Uterus (tissue), 3 donors: ENCODE measurements at regions not wholly inside any gene's neighbourhood (a gene's known extent, or its start where the extent isn't known, plus 50 kb on each side); places are given as distances from the start of the nearest gene placed in this dataset.

Experiments used
- DNase-seq, 2 donors: peaks; one replicate each; pipeline ENCODE4 v3.0.0-alpha.2; 2019 to 2020
- H3K27ac ChIP-seq, 2 donors: fragments of 200-600 bp; sonication (generic); 1 replicate in 1 of 2; 2 replicates in 1 of 2; pipeline ENCODE4 v1.5.1; 2016 to 2018
- H3K27me3 ChIP-seq, 2 donors: fragments of 200-600 bp; sonication (generic); one replicate each; pipeline ENCODE4 v1.5.1; 2018 to 2019; ENCODE audit warnings: control low read depth in 1 of 2
- H3K36me3 ChIP-seq, 2 donors: fragments of 200-600 bp; sonication (generic); one replicate each; pipeline ENCODE4 v1.5.1; 2019; ENCODE audit warnings: control low read depth in 1 of 2
- H3K4me1 ChIP-seq, 2 donors: fragments of 200-600 bp; sonication (generic); one replicate each; pipeline ENCODE4 v1.5.1; 2018 to 2019; ENCODE audit warnings: control low read depth in 1 of 2
- H3K4me3 ChIP-seq, 2 donors: fragments of 200-600 bp; sonication (generic); 1 replicate in 1 of 2; 2 replicates in 1 of 2; pipeline ENCODE4 v1.5.1; 2018 to 2019; ENCODE audit warnings: mild to moderate bottlenecking in 1 of 2
- H3K9me3 ChIP-seq, 2 donors: fragments of 200-600 bp; sonication (generic); one replicate each; pipeline ENCODE4 v1.5.1; 2019; ENCODE audit warnings: control low read depth in 1 of 2
- CTCF ChIP-seq, 4 experiments: fragments of 200-600 bp in 2 of 4; fragments of 450-650 bp in 2 of 4; sonication (generic) in 2 of 4; IDR thresholded peaks; one replicate each; pipeline ENCODE4 v1.5.1; 2016 to 2019; ENCODE audit warnings: antibody characterized with exemption in 4 of 4, mild to moderate bottlenecking in 2 of 4, moderate library complexity in 1 of 4
- POLR2A ChIP-seq, 2 donors: fragments of 450-650 bp; IDR thresholded peaks; one replicate each; pipeline ENCODE4 v1.6.1; 2016; ENCODE audit warnings: antibody characterized with exemption in 2 of 2, mild to moderate bottlenecking in 1 of 2, moderate library complexity in 1 of 2
- intact Hi-C: fragments of 100-400 bp; cut with DNase I; formaldehyde crosslinking; loops from one replicate; pipeline ENCODE4 v1.15.1; 2023; ENCODE audit warnings: low total_unique reads
- donor health status: DM: yes; HTN: yes; CAD: no.

- intact Hi-C loops: no loop called here
- Histone ChIP-seq H3K27ac (no peak overlapping the region), H3K4me3 (no peak overlapping the region), H3K9me3 (no peaks in the 10 kb centered on the region), H3K27me3 (no peaks in the 10 kb centered on the region), H3K4me1 (no peaks in the 10 kb centered on the region), H3K36me3 (no peaks in the 10 kb centered on the region)
- TF ChIP-seq POLR2A (IDR thresholded peaks at IDR 0.05) (no peak), CTCF (IDR thresholded peaks at IDR 0.05) (no peak)
- no peak for DNase-seq
Measured at GRCh38 chr1:189834813-189835212, 642.9 kb downstream of the BRINP3 start.

GRCh38 chr1:189847613-189848012 lies 630.1 kb downstream of the BRINP3 start:
- Histone ChIP-seq H3K27ac (no peak overlapping the region), H3K4me3 (no peak overlapping the region), H3K9me3 (no peaks in the 10 kb centered on the region), H3K4me1 (no peaks in the 10 kb centered on the region), H3K36me3 (no peaks in the 10 kb centered on the region), H3K27me3 (no peaks in the 10 kb centered on the region)
- DNase-seq: no peak
- intact Hi-C loops: no loop called here
- TF ChIP-seq CTCF (IDR thresholded peaks at IDR 0.05): no peak
- TF ChIP-seq POLR2A (IDR thresholded peaks at IDR 0.05): no peak

GRCh38 chr1:189851806-189852367 lies 625.8 kb downstream of the BRINP3 start:
- Histone ChIP-seq H3K36me3 (no peaks in the 10 kb centered on the region), H3K27me3 (no peaks in the 10 kb centered on the region), H3K4me3 (no peak overlapping the region), H3K27ac (no peak overlapping the region), H3K4me1 (no peaks in the 10 kb centered on the region), H3K9me3 (no peaks in the 10 kb centered on the region)
- no peak for DNase-seq
- no peak for TF ChIP-seq CTCF (IDR thresholded peaks at IDR 0.05)
- no peak for TF ChIP-seq POLR2A (IDR thresholded peaks at IDR 0.05)
- intact Hi-C loops: no loop called here

- Histone ChIP-seq H3K36me3 (no peaks in the 10 kb centered on the region), H3K9me3 (no peaks in the 10 kb centered on the region), H3K4me1 (no peaks in the 10 kb centered on the region), H3K4me3 (no peak overlapping the region), H3K27ac (no peak overlapping the region), H3K27me3 (no peaks in the 10 kb centered on the region)
- intact Hi-C loops: no loop called here
- DNase-seq: no peak
- no peak for TF ChIP-seq CTCF (IDR thresholded peaks at IDR 0.05)
- TF ChIP-seq POLR2A (IDR thresholded peaks at IDR 0.05): no peak
Measured at GRCh38 chr1:189859385-189859977, 618.2 kb downstream of the BRINP3 start.

GRCh38 chr1:189866606-189867005 lies 611.1 kb downstream of the BRINP3 start:
- DNase-seq: no peak
- TF ChIP-seq CTCF (IDR thresholded peaks at IDR 0.05): no peak
- no peak for TF ChIP-seq POLR2A (IDR thresholded peaks at IDR 0.05)
- no peaks in the 10 kb centered on the region for H3K36me3 ChIP-seq

More at GRCh38 chr1:189866606-189867005, 611.1 kb downstream of the BRINP3 start:
- Histone ChIP-seq H3K4me1 (no peaks in the 10 kb centered on the region), H3K27ac (no peak overlapping the region), H3K9me3 (no peaks in the 10 kb centered on the region), H3K4me3 (no peak overlapping the region), H3K27me3 (no peaks in the 10 kb centered on the region)
- intact Hi-C loops: no loop called here
